Coronary artery (tissue), 2 donors: ENCODE measurements at regions not wholly inside any gene's neighbourhood (a gene's known extent, or its start where the extent isn't known, plus 50 kb on each side); places are given as distances from the start of the nearest gene placed in this dataset.

Source experiments
- DNase-seq: peaks from one replicate; pipeline ENCODE4 v3.0.0-alpha.2; 2017; ENCODE audit warnings: low spot score
- H3K27ac ChIP-seq, 2 donors: fragments of 200-600 bp; sonication (generic); one replicate each; pipeline ENCODE4 v1.5.1; 2016 to 2019
- H3K4me3 ChIP-seq: fragments of 200-600 bp; sonication (generic); 2 replicates; pipeline ENCODE4 v1.5.1; 2016; ENCODE audit warnings: mild to moderate bottlenecking, moderate library complexity
- CTCF ChIP-seq: fragments of 200-600 bp; sonication (generic); IDR thresholded peaks from one replicate; pipeline ENCODE4 v1.5.1; 2019; ENCODE audit warnings: antibody characterized with exemption

- no peak for DNase-seq
- Histone ChIP-seq H3K4me3 (no peak overlapping the region), H3K27ac (no peak overlapping the region)
- TF ChIP-seq CTCF = no peak
Observed at GRCh38 chr5:30690931-30691330, 502.6 kb upstream of the CDH6 start.

- no peak for DNase-seq
- no peak overlapping the region for H3K4me3 ChIP-seq
- TF ChIP-seq CTCF = no peak
Observed at GRCh38 chr5:30687461-30687860, 506.0 kb upstream of the CDH6 start.

GRCh38 chr5:30686530-30686929 lies 507.0 kb upstream of the CDH6 start:
- H3K27ac ChIP-seq = no peak overlapping the region
- no peak for DNase-seq
- no peak overlapping the region for H3K4me3 ChIP-seq
- no peak for TF ChIP-seq CTCF

More at GRCh38 chr5:30687461-30687860, 506.0 kb upstream of the CDH6 start:
- no peak overlapping the region for H3K27ac ChIP-seq

GRCh38 chr5:30676223-30676840 lies 517.2 kb upstream of the CDH6 start:
- no peak for TF ChIP-seq CTCF
- Histone ChIP-seq H3K27ac (no peak overlapping the region), H3K4me3 (no peak overlapping the region)
- no peak for DNase-seq

- DNase-seq = no peak
- Histone ChIP-seq H3K4me3 (no peak overlapping the region), H3K27ac (no peak overlapping the region)
- TF ChIP-seq CTCF = no peak
Observed at GRCh38 chr5:30667293-30667692, 526.2 kb upstream of the CDH6 start.

GRCh38 chr5:30663536-30663935 lies 530.0 kb upstream of the CDH6 start:
- no peak for DNase-seq
- TF ChIP-seq CTCF = no peak

GRCh38 chr5:30662373-30662772 lies 531.1 kb upstream of the CDH6 start:
- Histone ChIP-seq H3K4me3 (no peak overlapping the region), H3K27ac (no peak overlapping the region)
- DNase-seq = no peak
- no peak for TF ChIP-seq CTCF

More at GRCh38 chr5:30663536-30663935, 530.0 kb upstream of the CDH6 start:
- H3K27ac ChIP-seq = no peak overlapping the region
- no peak overlapping the region for H3K4me3 ChIP-seq
